Stimulated activated CD8-positive, alpha-beta memory T cell treated with anti-CD3 and anti-CD28 coated beads, Interleukin-15, amount 100 ng/mL, for 48 hours (primary cell): ENCODE measurements at regions not wholly inside any gene's neighbourhood (a gene's known extent, or its start where the extent isn't known, plus 50 kb on each side); places are given as distances from the start of the nearest gene placed in this dataset.
"Not testable (repeated sequence)": the region's sequence is repeated elsewhere in the genome, so short reads cannot be mapped to it uniquely, and the experiment has no call there.

ENCODE experiments used
- DNase-seq, 2 donors: peaks; one replicate each; pipeline ENCODE4 v3.0.0-alpha.2; 2020; ENCODE audit warnings: low read depth in 2 of 2

DNA sequence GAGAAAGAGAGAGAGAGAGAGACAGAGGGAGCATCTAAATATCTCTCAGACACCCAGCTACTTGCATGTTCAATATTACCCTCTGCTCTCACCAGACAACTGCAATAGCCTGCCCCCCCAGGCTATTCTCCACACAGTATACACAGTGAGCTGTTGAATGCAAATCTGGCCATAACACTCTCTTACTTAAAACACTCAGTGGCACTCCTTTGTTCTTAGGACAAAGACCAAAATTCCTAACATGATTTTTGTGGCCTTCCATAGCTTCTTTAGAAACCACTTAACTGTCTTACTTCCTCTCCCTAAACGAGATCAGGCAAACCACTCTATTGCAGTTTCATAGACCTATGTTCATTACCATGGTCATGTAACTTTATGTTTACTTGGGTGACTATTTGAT lies 903.6 kb upstream of the AUTS2 start:
- no peak for DNase-seq

DNA sequence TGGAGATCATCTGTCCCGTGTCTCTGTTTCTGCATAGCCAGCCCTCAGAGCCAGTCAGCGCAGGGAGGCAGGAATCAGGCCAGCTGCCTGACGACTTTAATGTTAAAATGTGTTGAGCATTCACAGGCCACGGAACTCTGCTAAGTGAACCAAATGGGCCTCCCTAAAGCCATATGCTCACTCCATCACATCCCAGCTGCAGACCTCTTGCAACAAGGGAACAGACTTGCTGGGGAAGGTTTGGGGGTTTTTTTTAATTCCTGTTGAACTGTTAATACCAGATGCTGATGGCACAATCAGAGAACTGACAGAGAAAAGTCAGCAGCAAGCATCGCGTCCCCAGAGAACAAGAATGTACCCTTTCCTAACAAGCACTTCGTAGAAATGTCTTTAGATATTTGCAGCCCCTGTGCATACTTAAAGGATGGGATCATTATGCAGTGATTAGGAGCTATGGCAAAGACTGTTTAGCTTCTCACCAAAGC lies 900.4 kb upstream of the AUTS2 start:
- no peak for DNase-seq

DNA sequence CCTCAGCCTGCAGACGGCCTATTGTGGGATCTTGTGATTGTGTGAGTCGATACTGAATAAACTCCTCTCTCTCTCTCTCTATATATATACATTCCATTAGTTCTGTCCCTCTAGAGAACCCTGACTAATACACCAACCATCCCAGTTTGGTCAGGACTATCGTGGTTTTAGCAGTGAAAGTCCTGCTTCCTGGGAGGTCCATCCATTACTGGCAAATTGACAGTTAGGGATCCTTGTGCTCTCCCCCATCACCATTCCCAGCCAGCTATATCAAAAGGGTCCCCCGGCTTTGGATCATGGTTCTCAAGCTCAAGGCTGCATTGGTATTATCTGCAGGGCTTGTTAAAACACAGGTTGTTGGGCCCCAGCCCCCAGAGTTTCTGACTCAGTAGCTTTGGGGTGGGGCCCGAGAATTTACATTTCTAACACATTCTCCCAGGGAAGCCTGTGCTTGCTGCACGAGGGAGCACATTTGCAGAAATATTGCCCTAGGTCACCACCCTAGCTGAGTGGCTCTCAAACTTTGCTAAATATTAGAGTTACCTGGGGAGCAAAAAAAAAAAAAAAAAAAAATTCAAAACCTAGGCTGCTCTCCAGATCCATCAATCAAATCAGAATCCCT lies 899.1 kb upstream of the AUTS2 start:
- DNase-seq: no peak

DNA sequence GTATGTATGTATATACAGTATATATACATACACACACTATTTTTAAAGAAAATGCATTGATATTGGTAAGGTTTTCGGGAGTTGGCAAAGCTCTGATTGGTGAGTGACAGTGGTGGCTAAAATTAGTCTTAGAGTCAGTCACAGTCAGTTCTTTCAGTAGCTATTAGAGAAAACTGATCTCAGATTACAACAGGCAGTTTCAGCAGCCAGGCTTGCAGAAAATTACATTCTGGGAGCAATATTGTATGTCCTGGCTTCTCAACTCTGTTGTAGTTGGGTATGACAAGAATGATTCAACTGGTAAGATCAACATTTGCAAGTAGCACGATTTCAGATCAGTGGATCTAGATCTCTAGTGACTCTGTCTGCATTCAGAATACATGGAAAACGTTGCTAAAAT lies 897.9 kb upstream of the AUTS2 start:
- DNase-seq: no peak

DNA sequence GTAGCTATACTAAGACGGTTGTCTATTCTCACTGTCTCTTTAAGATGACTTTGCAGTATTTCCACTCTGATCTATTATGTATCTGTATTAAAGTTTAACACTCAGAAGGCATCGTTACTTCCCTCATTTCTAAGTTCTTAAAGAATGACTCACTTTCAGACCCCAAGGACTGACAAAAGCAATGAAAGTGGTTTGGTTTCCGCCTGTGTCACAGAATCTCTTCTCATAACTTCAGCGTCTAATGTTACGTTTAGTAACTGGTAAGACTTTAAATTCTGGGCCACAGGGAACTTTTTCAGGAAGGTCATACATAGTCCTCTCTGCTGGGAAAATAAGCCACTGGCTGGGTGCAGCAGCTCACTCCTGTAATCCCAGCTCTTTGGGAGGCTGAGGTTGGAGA lies 892.0 kb upstream of the AUTS2 start:
- no peak for DNase-seq

DNA sequence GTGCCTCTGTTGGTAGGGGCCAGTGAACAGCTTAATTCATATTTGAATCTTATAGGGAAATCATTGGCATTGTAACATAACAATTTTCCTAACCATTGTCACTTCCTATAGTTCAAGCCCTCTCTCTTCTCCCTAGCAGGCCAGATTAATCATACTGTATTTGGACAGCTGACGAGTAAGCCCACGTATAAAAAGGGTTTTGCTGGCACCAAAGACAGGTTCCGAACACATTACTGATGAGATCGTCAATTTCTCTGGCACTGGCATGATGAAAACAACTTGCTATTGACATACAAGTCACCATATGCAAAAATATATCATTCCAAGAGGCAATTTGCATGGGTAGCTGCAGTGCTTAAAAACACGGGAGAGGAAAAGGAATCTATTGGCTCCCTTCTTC lies 891.1 kb upstream of the AUTS2 start:
- DNase-seq: no peak

DNA sequence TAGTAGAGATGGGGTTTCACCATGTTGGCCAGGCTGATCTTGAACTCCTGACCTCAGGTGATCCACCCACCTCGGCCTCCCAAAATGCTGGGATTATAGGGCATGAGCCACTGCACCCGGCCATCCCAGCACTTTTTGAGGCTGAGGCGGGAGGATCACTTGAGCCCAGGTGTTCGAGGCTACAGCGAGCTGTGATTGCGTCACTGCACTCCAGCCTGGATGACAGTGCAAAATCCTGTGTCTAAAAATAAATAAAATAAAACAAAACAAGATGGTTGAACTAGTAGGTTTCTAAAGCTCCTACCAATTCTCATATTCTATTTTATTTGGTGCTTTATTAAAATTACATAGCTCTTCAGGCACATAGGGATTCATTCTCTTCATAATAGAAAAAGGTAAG lies 890.3 kb upstream of the AUTS2 start:
- no peak for DNase-seq

DNA sequence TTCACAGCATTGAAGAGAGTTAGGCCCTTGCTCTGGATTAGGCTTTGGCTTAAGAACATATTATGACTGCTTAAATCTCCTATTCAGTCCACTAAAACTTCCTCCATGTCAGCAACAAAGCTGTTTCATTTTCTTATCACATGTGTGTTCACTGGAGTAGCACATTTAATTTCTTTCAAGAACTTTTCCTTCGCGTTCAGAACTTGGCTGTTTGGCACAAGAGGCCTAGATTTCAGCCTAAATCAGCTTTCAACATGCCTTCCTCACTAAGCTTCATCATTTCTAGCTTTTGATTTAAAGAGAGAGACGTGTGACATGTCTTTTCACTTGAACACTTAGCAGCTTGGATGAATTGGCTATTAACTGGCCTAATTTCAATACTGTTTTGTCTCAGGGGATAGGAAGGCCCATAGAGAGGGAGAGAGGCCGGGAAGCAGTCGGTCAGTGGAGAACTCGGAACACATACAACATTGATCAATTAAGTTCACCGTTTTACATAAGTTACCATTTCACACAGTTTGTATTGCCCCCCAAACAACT lies 885.2 kb upstream of the AUTS2 start:
- DNase-seq: no peak

DNA sequence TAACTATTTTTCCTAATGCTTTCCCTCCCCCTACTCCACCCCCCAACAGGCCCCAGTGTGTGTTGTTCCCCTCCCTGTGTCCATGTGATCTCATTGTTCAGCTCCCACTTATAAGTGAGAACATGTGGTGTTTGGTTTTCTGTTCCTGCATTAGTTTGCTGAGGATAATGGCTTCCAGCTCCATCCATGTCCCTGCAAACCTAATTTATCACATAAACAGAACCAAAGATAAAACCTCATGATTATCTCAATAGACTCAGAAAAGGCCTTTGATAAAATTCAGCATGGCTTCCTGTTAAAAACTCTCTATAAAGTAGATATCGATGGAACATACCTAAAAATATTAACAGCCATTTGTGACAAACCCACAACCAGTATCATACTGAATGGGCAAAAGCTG lies 884.1 kb upstream of the AUTS2 start:
- DNase-seq: not testable (repeated sequence)

DNA sequence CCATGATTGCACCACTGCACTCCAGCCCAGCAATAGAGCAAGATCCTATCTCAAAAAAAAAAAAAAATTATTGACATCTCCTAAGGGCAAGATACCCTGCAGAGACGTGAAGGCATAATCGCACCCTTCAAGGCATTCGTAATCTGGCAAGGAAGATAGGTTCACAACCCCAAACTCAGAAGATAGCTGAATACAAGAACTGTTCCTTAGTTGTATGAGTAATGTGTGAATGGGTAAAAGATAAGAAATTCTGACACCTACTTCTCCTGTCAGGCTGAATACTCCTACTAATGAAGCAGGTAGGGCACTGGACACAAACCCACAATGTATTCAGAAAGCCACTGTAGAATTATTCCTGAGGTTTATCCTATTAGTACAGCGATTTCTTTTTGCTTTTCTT lies 882.4 kb upstream of the AUTS2 start:
- no peak for DNase-seq

DNA sequence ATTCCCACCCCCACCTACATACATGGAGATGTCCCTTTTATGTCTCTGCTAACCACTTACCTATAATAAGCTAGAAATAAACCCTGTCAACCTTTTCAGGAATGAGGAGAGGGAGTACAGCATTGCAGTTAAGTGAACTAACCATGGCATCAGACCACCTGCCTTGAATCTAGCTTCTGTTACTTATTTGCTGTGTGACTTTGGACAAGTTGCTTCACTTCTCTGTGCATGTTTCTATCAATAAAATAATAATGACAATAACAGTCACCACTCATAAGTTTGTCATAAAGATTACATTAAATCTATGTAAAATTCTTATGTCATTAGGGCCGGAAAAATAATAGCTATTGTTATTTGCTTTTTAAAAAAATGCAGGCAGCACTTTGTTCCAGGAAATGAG lies 881.1 kb upstream of the AUTS2 start:
- DNase-seq: no peak

DNA sequence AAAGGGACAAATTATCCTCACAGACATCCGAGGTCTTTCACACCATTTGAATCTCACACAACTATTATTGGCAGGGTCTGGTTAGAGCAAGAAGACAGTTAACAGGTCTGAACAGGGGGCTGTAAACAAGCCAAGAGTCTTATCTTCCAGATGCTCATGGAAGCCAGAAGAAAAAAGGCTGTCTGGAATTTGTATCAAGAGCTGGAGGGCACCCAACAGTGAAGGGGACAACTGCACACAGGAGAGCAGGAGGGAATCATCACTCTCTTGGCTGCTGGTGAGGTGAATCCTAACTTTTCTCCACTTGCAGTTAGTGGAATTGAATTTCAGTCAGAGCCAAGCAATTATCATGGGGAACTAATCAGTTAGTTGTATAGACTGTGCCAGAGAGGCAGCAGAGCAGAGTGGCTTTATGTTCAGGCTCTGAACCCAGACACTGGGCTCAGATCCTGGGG lies 880.2 kb upstream of the AUTS2 start:
- DNase-seq: no peak

DNA sequence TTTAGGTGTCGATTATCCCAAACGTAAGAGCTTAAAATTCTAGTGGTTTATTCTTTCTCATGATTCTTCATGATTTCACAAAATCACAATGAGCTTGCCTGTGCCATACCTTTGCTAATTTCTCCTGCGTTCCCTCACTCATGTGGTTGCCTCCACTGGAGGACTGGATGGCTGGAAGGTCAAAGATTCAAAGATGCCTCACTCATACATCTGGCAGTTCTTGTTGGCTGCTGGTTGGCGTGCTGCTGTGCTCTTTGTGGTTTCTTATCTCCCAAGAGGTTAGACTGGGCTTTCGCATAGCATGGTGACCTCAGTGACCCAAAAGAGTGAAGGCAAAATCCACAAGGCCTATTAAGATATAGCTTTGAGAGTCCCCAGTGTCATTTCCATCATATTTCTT lies 877.6 kb upstream of the AUTS2 start:
- DNase-seq: no peak

DNA sequence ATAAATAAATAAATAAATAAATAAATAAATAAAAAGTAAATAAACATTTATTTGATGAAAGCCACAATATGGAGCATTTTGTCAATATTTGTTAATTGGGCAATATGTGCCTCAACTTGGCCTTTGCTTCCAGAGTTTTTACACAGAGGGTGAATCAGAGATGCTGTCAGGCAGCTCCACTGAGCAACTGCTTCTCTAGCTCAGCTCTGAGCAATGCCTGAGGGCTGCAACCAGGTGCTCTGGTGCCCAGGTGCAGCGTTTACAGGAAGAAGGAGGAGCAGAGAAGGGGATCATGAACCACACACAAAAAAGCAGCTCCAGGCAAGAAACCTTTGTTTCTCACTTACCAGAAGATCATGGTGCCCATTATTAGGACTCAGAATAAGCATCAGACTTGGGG lies 876.2 kb upstream of the AUTS2 start:
- no peak for DNase-seq

DNA sequence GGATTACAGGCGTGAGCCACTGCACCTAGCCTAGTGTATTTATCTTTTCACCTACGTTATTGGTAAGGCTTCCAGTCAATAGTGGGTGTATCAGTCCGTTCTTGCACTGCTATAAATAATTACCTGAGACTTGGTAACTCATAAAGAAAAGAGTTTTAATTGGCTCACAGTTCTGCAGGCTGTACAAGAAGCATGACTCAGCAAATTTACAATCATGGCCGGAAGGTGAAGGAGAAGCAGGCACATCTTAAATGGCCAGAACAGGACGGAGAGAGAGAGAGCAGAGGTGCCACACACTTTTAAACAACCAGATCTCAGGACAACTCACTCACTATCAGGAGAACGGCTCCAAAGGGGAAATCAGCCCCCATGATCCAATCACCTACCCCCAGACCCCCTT lies 873.3 kb upstream of the AUTS2 start:
- DNase-seq: no peak

DNA sequence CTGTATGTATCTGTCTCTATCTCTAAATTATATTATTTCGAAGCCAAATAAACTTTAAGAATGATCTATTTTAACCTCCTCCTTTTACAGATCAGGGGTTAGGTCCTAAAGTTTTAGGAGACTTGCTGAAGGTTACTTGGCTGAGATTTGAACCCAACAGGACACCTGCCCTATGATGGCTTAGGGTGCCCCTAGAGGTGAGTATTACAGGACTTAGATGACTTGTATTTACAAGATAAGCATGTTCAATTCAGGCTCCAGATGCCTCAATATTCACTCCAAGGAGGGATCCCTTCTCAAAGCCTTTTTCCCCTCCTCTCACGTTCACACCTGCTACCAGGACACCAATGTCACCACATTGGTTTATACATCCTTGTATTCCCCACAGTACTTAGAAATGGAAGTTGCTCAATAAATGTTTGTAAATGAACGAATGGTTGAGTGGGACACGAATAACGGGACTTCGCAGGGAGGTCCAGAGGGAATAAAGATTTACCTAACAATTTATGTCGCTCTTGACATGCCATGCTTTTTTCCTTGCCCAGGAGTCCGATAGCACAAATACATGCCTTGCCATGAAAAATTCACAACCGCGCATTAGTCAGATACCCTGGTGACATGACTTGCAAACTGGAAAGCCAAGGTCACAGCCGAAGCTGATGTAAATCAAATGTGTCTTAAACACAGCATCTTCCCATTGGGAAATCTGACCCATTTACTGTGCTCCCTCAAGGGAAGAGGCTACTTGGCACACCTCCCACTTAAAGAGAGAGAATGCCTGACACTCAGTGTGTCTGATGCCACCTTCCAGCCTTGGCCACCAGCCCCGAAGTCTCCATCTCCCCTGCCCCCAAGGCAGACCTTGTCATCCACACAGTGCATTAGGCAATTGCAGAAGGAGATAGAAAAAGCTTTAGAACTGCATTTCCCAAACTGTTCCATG lies 872.2 kb upstream of the AUTS2 start:
- no peak for DNase-seq

DNA sequence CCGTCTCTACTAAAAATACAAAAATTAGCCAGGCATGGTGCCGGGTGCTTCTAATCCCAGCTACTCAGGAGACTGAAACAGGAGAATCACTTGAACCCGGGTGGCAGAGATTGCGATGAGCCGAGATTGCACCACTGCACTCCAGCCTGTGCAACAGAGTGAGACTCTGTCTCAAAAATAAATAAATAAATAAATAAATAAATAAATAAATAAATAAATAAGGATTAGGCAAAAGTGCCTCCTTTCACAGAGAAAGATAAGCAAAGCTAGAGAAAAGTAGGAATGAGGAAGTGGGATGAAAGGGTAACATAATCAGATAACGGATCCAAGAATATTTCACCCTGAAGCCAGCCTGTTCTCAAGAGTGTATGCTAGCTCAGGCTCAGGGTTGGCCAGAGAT lies 869.6 kb upstream of the AUTS2 start:
- not testable (repeated sequence) for DNase-seq

DNA sequence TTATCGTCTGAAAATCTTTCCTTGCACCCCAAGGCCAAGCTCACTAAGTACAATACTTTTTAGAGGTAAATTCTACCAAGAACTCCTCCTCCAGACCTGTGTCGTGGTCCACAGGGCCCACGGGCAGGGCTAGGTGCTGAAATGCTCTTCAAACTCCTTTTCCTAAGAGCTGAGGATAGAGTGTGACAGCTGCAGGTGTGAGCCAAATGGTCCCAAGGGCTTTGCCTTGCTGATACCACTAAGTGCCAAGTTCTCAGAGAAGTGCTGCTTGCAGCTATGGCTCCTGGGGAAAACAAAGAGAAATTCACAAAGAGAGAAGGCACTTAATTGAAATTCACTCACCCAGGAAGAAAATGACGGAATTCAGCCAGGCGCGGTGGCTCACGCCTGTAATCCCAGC lies 868.9 kb upstream of the AUTS2 start:
- no peak for DNase-seq

DNA sequence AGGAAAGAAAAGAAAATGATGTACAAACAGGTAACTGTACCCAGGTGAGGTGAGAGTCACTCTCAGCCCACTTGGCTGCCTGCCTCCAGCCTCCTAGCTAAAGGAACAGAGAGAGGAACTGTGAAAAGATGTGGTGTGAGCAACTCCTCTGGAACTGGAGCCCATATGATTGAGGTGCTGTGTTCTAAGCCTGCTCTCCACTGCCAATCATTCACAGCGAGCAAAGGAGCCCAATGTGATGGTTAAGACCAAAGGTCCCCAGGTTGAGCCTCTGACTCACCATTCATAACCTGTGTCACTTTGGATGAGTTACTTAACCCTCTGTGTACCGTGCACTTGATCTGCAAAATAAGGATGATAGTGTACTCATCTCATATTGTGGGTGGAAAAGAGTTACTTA lies 868.1 kb upstream of the AUTS2 start:
- DNase-seq: no peak

DNA sequence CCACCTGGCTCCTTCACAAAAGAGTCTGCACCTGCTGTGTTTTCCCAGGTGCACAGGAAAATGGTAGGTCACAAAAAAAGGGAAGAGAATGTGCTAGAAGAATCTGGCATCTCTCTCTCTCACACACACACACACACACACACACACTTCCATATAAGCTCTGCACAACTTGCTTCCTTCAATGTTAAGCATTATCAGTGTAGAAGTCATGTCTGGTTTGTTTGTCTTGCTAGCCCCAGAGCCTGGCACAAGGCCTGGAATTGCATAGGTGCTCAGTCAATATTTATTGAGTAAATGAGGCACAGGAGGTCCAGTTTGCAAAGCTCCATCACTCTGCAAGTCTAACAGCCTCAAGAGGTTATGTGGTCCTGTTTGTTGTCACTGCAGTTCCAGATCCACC lies 867.3 kb upstream of the AUTS2 start:
- DNase-seq: no peak

DNA sequence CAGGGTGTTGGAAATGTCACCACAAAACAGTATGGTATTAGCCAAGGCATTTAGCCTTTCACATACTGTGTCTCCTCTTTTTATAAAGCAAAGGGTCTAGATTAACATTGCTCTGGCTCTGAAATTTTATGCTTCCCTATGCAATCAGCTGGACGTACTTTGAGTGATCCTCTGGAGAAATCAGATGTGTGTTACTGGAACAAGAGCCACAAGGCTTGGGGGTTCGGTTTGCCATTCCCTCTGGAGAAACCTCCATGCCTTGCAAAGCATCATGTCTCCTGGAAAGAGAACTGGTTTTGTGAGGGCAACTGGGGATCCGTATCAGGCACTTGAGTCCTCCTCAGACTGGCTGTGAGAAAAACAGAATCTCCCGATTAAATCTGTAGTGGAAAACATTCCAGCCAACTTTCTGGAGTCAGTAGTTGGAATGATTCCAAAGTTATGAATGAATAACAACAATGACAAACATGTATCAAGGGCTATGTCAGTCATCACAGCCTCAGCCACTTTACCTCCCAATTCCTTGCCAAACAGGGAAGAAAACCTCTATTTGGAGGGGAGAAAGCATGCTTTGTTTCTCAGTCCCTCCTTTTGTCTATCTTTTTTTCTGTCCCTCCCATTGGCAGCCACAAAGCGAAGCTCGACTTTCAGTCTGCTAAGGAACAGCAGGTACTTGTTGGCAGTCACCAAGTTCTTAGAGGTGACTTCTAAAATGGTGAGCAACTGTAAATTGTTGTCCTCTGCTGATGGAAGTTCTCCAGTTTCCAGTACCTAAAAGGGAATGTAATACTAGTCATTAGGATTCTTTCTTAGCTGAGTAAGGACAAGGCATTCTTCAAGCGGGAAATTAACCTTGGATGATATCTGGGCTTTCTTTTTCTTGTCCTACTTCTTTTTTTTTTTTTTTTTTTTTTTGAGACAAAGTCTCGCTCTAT lies 864.8 kb upstream of the AUTS2 start:
- DNase-seq: no peak

DNA sequence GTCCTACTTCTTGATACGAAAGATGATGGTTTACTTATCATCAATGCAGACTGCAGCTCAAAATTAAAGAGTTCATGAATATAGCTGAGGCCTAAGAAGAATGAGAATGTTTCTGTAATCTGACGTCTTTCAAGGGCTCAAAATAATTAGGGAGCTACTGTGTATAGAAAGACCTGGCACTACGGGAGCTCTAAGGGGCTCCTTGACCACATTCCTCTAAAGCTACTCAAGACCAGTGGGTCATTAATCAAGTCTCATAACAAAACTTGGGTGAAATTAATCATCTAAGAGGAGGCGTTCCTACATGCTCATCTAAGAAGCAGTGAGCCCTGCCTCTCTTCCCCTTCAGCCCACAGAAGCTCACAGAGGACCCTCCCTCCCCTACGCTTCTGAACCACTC lies 863.8 kb upstream of the AUTS2 start:
- DNase-seq: no peak
